Skeletal muscle tissue (tissue), 3 donors: ENCODE measurements at regions not wholly inside any gene's neighbourhood (a gene's known extent, or its start where the extent isn't known, plus 50 kb on each side); places are given as distances from the start of the nearest gene placed in this dataset.

Source experiments
- H3K27ac ChIP-seq: one replicate; pipeline ENCODE4 v1.7.0; 2013; ENCODE audit warnings: mild to moderate bottlenecking, low read depth, low read length, inconsistent platforms
- H3K27me3 ChIP-seq, 3 donors: one replicate each; pipeline ENCODE4 v1.7.0; 2013; ENCODE audit warnings: low read length in 3 of 3; ENCODE audit not compliant: control insufficient read depth in 3 of 3, insufficient read depth in 3 of 3
- H3K36me3 ChIP-seq, 3 donors: one replicate each; pipeline ENCODE4 v1.7.0; 2013; ENCODE audit warnings: low read length in 3 of 3; ENCODE audit not compliant: control insufficient read depth in 3 of 3, insufficient read depth in 3 of 3
- H3K4me1 ChIP-seq, 3 donors: one replicate each; pipeline ENCODE4 v1.7.0; 2013; ENCODE audit warnings: low read length in 3 of 3, mild to moderate bottlenecking in 3 of 3; ENCODE audit not compliant: control insufficient read depth in 3 of 3, insufficient read depth in 3 of 3
- H3K4me3 ChIP-seq, 3 donors: one replicate each; pipeline ENCODE4 v1.7.0; 2013; ENCODE audit warnings: low read length in 3 of 3
- H3K9ac ChIP-seq, 3 donors: one replicate each; pipeline ENCODE4 v1.7.0; 2013; ENCODE audit warnings: low read length in 3 of 3, mild to moderate bottlenecking in 3 of 3, moderate library complexity in 2 of 3, low read depth in 1 of 3
- H3K9me3 ChIP-seq, 3 donors: one replicate each; pipeline ENCODE4 v1.7.0; 2013; ENCODE audit warnings: low read length in 3 of 3; ENCODE audit not compliant: control insufficient read depth in 3 of 3
- donor health status: Osteomylitis.

GRCh38 chr3:147989344-147989743, 580.2 kb downstream of the ZIC1 start:
- Histone ChIP-seq H3K9me3 (no peaks in the 10 kb centered on the region), H3K9ac (no peak overlapping the region), H3K27me3 (no peaks in the 10 kb centered on the region), H3K4me1 (no peaks in the 10 kb centered on the region), H3K4me3 (no peak overlapping the region), H3K36me3 (no peaks in the 10 kb centered on the region), H3K27ac (no peak overlapping the region)

DNA sequence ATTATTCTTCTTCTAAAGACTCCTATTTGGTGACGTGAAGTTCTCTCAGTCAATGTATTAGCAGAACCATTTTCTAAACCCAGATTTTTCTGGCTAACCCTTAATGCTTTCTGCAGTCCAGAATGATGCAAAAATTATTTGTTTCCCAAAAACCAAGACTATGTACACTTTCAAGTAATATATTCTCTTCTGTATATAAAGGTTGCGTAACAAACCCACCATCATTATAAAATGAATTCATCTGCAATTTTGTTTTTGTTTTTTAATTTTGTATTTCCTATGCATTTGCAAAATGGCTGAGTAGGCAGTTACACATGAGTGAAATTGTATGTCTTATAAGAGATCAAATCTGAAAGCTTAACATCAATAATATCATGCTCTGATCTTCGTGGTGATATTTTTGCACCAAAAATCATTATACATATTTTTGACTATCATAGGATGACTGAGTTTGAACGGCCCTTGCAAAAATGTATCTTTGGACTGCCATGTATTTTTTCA, 593.6 kb downstream of the ZIC1 start:
- H3K27me3 ChIP-seq: no peaks in the 10 kb centered on the region
- no peaks in the 10 kb centered on the region for H3K4me1 ChIP-seq
- H3K36me3 ChIP-seq: no peaks in the 10 kb centered on the region
- no peak overlapping the region for H3K27ac ChIP-seq
- no peaks in the 10 kb centered on the region for H3K9me3 ChIP-seq
- H3K9ac ChIP-seq: no peak overlapping the region
- no peak overlapping the region for H3K4me3 ChIP-seq

DNA sequence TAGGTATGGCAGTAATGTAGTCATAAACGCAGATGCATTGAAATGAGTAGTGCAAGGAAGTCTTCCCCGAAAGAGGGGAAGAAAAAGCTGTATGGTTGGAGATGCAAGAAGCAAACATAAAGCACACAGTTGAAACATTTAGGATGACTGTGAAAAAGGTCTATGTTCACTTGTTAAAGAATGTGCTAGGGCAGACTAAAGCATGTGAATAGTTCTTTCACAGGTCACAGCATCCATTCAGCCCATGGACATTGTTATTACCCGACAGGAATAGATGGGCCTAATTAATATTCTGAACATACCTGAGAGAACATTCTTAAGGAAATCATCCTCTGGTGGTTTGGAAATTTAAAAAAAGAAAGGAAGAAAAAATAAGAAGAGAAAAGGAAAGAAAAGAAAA, 595.2 kb downstream of the ZIC1 start:
- no peak overlapping the region for H3K27ac ChIP-seq
- H3K4me1 ChIP-seq: no peaks in the 10 kb centered on the region
- no peaks in the 10 kb centered on the region for H3K36me3 ChIP-seq
- H3K9me3 ChIP-seq: no peaks in the 10 kb centered on the region
- no peak overlapping the region for H3K4me3 ChIP-seq
- no peaks in the 10 kb centered on the region for H3K27me3 ChIP-seq
- no peak overlapping the region for H3K9ac ChIP-seq

DNA sequence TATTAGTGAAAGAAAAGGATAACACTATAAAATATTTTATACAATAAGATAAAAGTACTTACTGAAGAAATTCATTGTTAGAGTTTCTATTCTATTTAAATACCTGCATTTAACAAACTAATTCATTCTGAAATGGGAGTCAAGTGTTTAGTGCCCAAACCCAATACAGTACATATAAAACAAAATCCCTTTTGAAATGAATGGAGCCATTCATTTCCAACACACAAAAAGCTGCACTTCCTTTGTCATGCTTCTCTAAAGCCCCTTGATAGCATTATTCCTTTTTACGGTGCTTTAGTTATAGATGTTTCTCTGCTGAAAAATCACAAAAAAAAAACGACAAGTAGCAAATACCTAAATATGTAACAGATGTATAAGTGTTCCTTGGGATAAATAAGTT, 596.3 kb downstream of the ZIC1 start:
- H3K36me3 ChIP-seq: no peaks in the 10 kb centered on the region
- H3K27me3 ChIP-seq: no peaks in the 10 kb centered on the region
- H3K9ac ChIP-seq: no peak overlapping the region
- H3K27ac ChIP-seq: no peak overlapping the region
- H3K4me3 ChIP-seq: no peak overlapping the region
- no peaks in the 10 kb centered on the region for H3K4me1 ChIP-seq
- H3K9me3 ChIP-seq: no peaks in the 10 kb centered on the region

GRCh38 chr3:148006508-148006907, 597.3 kb downstream of the ZIC1 start:
- Histone ChIP-seq H3K36me3 (no peaks in the 10 kb centered on the region), H3K9ac (no peak overlapping the region), H3K4me3 (no peak overlapping the region), H3K27me3 (no peaks in the 10 kb centered on the region), H3K4me1 (no peaks in the 10 kb centered on the region), H3K27ac (no peak overlapping the region), H3K9me3 (no peaks in the 10 kb centered on the region)

GRCh38 chr3:148008591-148008990, 599.4 kb downstream of the ZIC1 start:
- no peaks in the 10 kb centered on the region for H3K27me3 ChIP-seq

GRCh38 chr3:148020861-148021260, 611.7 kb downstream of the ZIC1 start:
- peaks cover 0 to 2% (median 0%) of the 10 kb centered on the region in 3 donors for H3K4me1 ChIP-seq
- H3K9ac ChIP-seq: no peak overlapping the region
- no peak overlapping the region for H3K27ac ChIP-seq
- H3K4me3 ChIP-seq: no peak overlapping the region
- no peaks in the 10 kb centered on the region for H3K36me3 ChIP-seq
- no peaks in the 10 kb centered on the region for H3K27me3 ChIP-seq
- no peaks in the 10 kb centered on the region for H3K9me3 ChIP-seq

More at GRCh38 chr3:148008591-148008990, 599.4 kb downstream of the ZIC1 start:
- Histone ChIP-seq H3K4me1 (no peaks in the 10 kb centered on the region), H3K4me3 (no peak overlapping the region), H3K9ac (no peak overlapping the region), H3K27ac (no peak overlapping the region), H3K36me3 (no peaks in the 10 kb centered on the region), H3K9me3 (no peaks in the 10 kb centered on the region)

GRCh38 chr3:148021381-148021780, 612.2 kb downstream of the ZIC1 start:
- H3K27ac ChIP-seq: no peak overlapping the region
- no peak overlapping the region for H3K9ac ChIP-seq
- no peaks in the 10 kb centered on the region for H3K9me3 ChIP-seq
- H3K27me3 ChIP-seq: no peaks in the 10 kb centered on the region
- no peaks in the 10 kb centered on the region for H3K36me3 ChIP-seq
- peaks cover 0 to 6% (median 0%) of the 10 kb centered on the region in 3 donors for H3K4me1 ChIP-seq
- no peak overlapping the region for H3K4me3 ChIP-seq

GRCh38 chr3:148023994-148024393, 614.8 kb downstream of the ZIC1 start:
- Histone ChIP-seq H3K4me3 (no peak overlapping the region), H3K27me3 (no peaks in the 10 kb centered on the region), H3K4me1 (peaks cover 0 to 6% (median 0%) of the 10 kb centered on the region in 3 donors), H3K9ac (no peak overlapping the region), H3K9me3 (no peaks in the 10 kb centered on the region), H3K36me3 (no peaks in the 10 kb centered on the region), H3K27ac (no peak overlapping the region)

- Histone ChIP-seq H3K36me3 (no peaks in the 10 kb centered on the region), H3K27ac (peak overlapping the region; percentile 43), H3K4me3 (peak overlapping the region in 1 of 3 donors; percentile 23), H3K9me3 (no peaks in the 10 kb centered on the region), H3K27me3 (no peaks in the 10 kb centered on the region), H3K9ac (peak overlapping the region in 2 of 3 donors; percentile 0 to 40), H3K4me1 (peaks cover 0 to 6% (median 0%) of the 10 kb centered on the region in 3 donors)
Measured at GRCh38 chr3:148026009-148026588, 616.9 kb downstream of the ZIC1 start.
